Right lobe of liver (tissue), 6 donors: ENCODE measurements at regions not wholly inside any gene's neighbourhood (a gene's known extent, or its start where the extent isn't known, plus 50 kb on each side); places are given as distances from the start of the nearest gene placed in this dataset.

Experiments used
- ATAC-seq, 4 donors: fragments of 200-7000 bp; cut with Tn5 transposase; one replicate each; pipeline ENCODE4 v1.9.1; 2020; ENCODE audit warnings: mild to moderate bottlenecking in 4 of 4, moderate library complexity in 4 of 4
- DNase-seq, 3 donors: peaks; one replicate each; pipeline ENCODE4 v3.0.0-alpha.2; 2020
- H3K27ac ChIP-seq, 3 donors: fragments of 200-600 bp; one replicate each; pipeline ENCODE4 v1.8.0; 2022
- H3K27me3 ChIP-seq, 2 donors: fragments of 200-600 bp; one replicate each; pipeline ENCODE4 v1.8.0; 2022
- H3K36me3 ChIP-seq, 4 donors: fragments of 200-600 bp; sonication (generic) in 1 of 4; one replicate each; pipeline versions ENCODE4 v1.5.1 to v1.8.0; 2017 to 2022; ENCODE audit warnings: control low read depth in 1 of 4
- H3K4me1 ChIP-seq, 4 donors: fragments of 200-600 bp; sonication (generic) in 1 of 4; one replicate each; pipeline versions ENCODE4 v1.5.1 to v1.8.0; 2017 to 2022; ENCODE audit warnings: control low read depth in 1 of 4
- H3K4me3 ChIP-seq, 3 donors: fragments of 200-600 bp; one replicate each; pipeline ENCODE4 v1.8.0; 2022
- H3K9me3 ChIP-seq, 4 donors: fragments of 200-600 bp; sonication (generic) in 1 of 4; one replicate each; pipeline versions ENCODE4 v1.5.1 to v1.8.0; 2017 to 2022; ENCODE audit warnings: control low read depth in 1 of 4
- POLR2A ChIP-seq: fragments of 450-650 bp; IDR thresholded peaks from one replicate; pipeline ENCODE4 v1.6.1; 2017; ENCODE audit warnings: antibody characterized with exemption, mild to moderate bottlenecking
- WGBS: methylation state at CpG from one replicate; pipeline ENCODE4 v1.1.6; 2018; ENCODE audit warnings: low coverage, low lambda C conversion rate; ENCODE audit not compliant: insufficient coverage; ENCODE audit errors: missing lambda C conversion rate; 5-methylcytosine and 5-hydroxymethylcytosine counted together
- intact Hi-C, 2 donors: fragments of 100-400 bp; cut with DNase I; formaldehyde crosslinking; loops; one replicate each; pipeline versions ENCODE4 v1.11.2 to v1.14.1; 2022
- TF ChIP-seq, protein P1 (sequence below), 4 donors: fragments of 200-600 bp in 3 of 4; fragments of 450-650 bp in 1 of 4; IDR thresholded peaks; one replicate each; pipeline versions ENCODE4 v1.5.1 to v1.8.0; 2016 to 2022; ENCODE audit warnings: antibody characterized with exemption in 4 of 4, mild to moderate bottlenecking in 2 of 4
- donor health status: DM: no; HTN: yes; CAD: no.
- donor health status: DM: no; HTN: no; CAD: no.
- donor health status: DM: no; HTN: no; CAD: no.
- donor health status: DM: no; HTN: yes; CAD: no.
- donor health status: DM: no; HTN: yes; CAD: no.

DNA sequence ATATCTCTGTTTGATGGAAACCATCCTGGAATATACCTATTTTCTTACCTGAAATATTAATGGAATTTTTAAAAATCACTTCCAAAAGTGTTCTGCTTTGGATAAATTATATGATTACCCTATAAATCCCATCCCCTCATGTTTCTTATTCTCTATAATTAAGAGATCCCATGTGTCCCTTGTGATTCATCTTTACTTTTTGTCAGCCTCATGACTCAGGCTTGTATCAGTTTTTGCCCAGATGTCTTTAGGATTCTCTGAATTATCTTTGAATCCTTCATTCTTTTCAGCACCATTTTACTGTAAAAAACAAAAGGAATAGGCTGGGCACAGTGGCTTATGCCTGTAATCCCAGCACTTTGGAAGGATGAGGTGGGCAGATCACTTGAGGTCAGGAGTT, 804.5 kb upstream of the CITED2 start:
- DNase-seq = no peak
- H3K9me3 ChIP-seq = no peaks in the 10 kb centered on the region
- H3K36me3 ChIP-seq = no peaks in the 10 kb centered on the region
- no peak overlapping the region for H3K4me3 ChIP-seq
- no peak for ATAC-seq
- H3K4me1 ChIP-seq = no peaks in the 10 kb centered on the region
- no peaks in the 10 kb centered on the region for H3K27me3 ChIP-seq
- TF ChIP-seq, protein P1, sequence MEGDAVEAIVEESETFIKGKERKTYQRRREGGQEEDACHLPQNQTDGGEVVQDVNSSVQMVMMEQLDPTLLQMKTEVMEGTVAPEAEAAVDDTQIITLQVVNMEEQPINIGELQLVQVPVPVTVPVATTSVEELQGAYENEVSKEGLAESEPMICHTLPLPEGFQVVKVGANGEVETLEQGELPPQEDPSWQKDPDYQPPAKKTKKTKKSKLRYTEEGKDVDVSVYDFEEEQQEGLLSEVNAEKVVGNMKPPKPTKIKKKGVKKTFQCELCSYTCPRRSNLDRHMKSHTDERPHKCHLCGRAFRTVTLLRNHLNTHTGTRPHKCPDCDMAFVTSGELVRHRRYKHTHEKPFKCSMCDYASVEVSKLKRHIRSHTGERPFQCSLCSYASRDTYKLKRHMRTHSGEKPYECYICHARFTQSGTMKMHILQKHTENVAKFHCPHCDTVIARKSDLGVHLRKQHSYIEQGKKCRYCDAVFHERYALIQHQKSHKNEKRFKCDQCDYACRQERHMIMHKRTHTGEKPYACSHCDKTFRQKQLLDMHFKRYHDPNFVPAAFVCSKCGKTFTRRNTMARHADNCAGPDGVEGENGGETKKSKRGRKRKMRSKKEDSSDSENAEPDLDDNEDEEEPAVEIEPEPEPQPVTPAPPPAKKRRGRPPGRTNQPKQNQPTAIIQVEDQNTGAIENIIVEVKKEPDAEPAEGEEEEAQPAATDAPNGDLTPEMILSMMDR (IDR thresholded peaks at IDR 0.05) = no peak
- TF ChIP-seq POLR2A = no peak
- H3K27ac ChIP-seq = no peak overlapping the region
- intact Hi-C loops = no loop called here

DNA sequence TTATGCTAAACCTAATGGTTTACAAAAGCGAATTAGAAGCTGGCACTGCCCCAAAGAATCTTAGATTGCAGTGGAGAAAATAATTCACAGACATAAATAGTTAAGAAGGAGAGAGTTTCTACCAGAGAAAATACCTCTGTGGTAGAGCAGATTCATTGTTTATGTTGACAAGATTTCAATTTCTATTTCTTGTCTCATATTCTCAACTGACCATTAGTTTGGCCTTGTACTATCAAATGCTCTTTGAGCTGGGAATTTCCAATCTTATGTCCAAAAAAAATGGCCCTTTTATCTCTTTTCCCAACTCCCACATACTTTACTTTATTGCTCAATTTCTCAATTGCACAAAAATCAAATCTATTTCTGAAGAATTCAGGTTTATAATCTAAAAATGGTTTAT, 804.1 kb upstream of the CITED2 start:
- no peaks in the 10 kb centered on the region for H3K4me1 ChIP-seq
- DNase-seq (no peak), ATAC-seq (peak in 1 of 4 donors; percentile 35)
- TF ChIP-seq, protein P1 (IDR thresholded peaks at IDR 0.05) = no peak
- no peak for TF ChIP-seq POLR2A
- no peaks in the 10 kb centered on the region for H3K27me3 ChIP-seq
- H3K27ac ChIP-seq = no peak overlapping the region
- WGBS = 78% methylated on average over 1 of the region's 1 CpG
- no peaks in the 10 kb centered on the region for H3K36me3 ChIP-seq
- intact Hi-C loops = no loop called here
- H3K4me3 ChIP-seq = no peak overlapping the region
- no peaks in the 10 kb centered on the region for H3K9me3 ChIP-seq

DNA sequence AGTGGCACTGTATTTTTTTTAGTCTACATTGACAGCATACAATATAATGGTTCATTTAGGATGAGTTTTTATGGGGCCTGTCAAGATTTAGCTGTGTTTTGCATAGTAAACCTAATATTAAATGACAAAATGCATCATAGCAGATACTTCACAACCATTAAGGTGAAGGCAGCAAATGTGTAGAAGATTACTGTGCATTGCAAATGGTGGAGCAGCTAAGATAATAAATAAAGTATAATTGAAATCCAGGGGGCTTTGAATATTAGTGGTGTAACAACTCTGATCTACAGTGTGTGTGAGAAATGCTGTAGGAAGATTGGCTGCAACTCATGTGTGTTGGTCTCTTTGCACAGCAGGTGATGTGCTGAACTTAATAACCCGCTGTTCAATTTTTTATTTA, 801.9 kb upstream of the CITED2 start:
- no peak overlapping the region for H3K27ac ChIP-seq
- WGBS = 92% methylated on average over 1 of the region's 1 CpG
- DNase-seq = no peak
- no peaks in the 10 kb centered on the region for H3K9me3 ChIP-seq
- no peak overlapping the region for H3K4me3 ChIP-seq
- H3K36me3 ChIP-seq = no peaks in the 10 kb centered on the region
- intact Hi-C loops = no loop called here
- no peaks in the 10 kb centered on the region for H3K27me3 ChIP-seq
- H3K4me1 ChIP-seq = no peaks in the 10 kb centered on the region
- ATAC-seq = no peak
- TF ChIP-seq POLR2A = no peak
- TF ChIP-seq, protein P1 (IDR thresholded peaks at IDR 0.05) = no peak

DNA sequence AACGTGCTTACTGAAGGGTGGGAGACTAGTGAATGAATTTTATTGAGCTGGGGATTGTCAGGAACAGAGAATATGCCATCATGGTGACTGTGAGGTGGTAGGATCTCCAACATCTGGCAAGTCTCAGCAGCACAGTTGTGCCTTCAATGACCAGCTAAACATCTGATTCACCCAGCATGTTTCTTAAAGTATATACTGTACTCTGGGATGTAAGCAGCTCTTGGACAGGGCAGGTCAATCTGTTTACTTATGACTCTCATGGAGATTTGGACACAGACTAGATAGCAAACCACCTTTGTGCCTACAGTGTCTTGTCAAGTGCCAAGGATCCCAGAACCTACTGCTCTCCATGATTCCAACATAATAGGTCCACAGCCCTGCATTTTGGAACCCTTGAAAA, 801.0 kb upstream of the CITED2 start:
- Histone ChIP-seq H3K4me3 (no peak overlapping the region), H3K36me3 (no peaks in the 10 kb centered on the region), H3K27me3 (no peaks in the 10 kb centered on the region), H3K4me1 (no peaks in the 10 kb centered on the region), H3K27ac (no peak overlapping the region), H3K9me3 (no peaks in the 10 kb centered on the region)
- DNase-seq = no peak
- intact Hi-C loops = no loop called here
- ATAC-seq = no peak
- TF ChIP-seq, protein P1 (IDR thresholded peaks at IDR 0.05) = no peak
- no peak for TF ChIP-seq POLR2A
- WGBS = 78% methylated on average over 1 of the region's 1 CpG

DNA sequence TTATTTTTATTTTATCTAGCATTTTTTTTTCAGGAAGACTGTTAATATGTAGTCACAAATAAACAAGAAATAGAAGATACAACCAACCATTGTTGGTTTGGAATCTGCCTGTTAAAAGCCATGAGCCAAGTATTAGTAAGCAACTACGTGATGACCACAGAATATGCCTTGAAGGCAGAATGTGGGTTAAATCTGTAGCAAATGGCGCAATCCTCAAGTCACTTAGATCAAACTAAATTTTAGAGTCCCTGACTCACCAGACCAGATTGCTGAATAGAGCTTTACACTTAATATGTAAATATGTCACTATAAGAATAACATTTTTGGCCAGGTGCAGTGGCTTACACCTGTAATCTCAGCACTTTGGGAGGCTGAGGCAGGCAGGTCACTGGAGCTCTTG, 800.1 kb upstream of the CITED2 start:
- H3K4me3 ChIP-seq = no peak overlapping the region
- no peaks in the 10 kb centered on the region for H3K27me3 ChIP-seq
- ATAC-seq (no peak), DNase-seq (no peak)
- 72% methylated on average over 2 of the region's 2 CpGs for WGBS
- no peaks in the 10 kb centered on the region for H3K36me3 ChIP-seq
- no peak for TF ChIP-seq POLR2A
- TF ChIP-seq, protein P1 (IDR thresholded peaks at IDR 0.05) = no peak
- no peaks in the 10 kb centered on the region for H3K4me1 ChIP-seq
- H3K27ac ChIP-seq = no peak overlapping the region
- H3K9me3 ChIP-seq = no peaks in the 10 kb centered on the region
- intact Hi-C loops = no loop called here
